Ishikawa (cell line): ENCODE measurements at regions not wholly inside any gene's neighbourhood (a gene's known extent, or its start where the extent isn't known, plus 50 kb on each side); places are given as distances from the start of the nearest gene placed in this dataset.

Source experiments
- CREB1 ChIP-seq: IDR thresholded peaks from 2 replicates; pipeline ENCODE4 v1.6.1; 2012; ENCODE audit warnings: low read depth
- EGR1 ChIP-seq: IDR thresholded peaks from 2 replicates; pipeline ENCODE4 v1.6.1; 2012
- EP300 ChIP-seq: IDR thresholded peaks from 2 replicates; pipeline ENCODE4 v1.6.1; 2012; ENCODE audit warnings: borderline replicate concordance
- MAX ChIP-seq: IDR thresholded peaks from 2 replicates; pipeline ENCODE4 v1.6.1; 2012
- REST ChIP-seq: IDR thresholded peaks from 2 replicates; pipeline ENCODE4 v1.6.1; 2012; ENCODE audit warnings: low read depth, mild to moderate bottlenecking
- TAF1 ChIP-seq: IDR thresholded peaks from 2 replicates; pipeline ENCODE4 v1.6.1; 2012; ENCODE audit warnings: low read depth, mild to moderate bottlenecking
- ZBTB7A ChIP-seq: IDR thresholded peaks from 2 replicates; pipeline ENCODE4 v1.6.1; 2012; ENCODE audit warnings: low read depth

DNA sequence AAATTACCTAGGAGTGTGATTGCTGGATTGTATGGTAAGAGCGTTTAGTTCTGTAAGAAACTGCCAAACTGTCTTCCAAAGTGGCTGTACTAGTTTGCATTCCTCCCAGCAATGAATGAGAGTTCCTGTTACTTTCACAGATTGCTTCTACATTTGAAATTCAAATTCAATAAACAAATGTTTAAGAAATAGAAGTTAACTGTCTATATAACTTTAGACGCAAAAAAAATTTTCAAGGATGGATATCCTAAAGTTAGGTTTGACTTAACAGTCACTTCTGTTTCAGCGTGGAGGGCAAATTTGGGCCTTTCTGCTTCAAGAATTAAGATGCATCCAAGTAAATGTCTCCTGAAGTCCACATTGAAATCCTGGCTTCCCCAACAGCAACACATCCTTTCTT is 445.6 kb downstream of the TAF11L14 start:
- TF ChIP-seq ZBTB7A = no peak
- no peak for TF ChIP-seq EGR1
- TF ChIP-seq TAF1 = no peak
- TF ChIP-seq EP300 = no peak
- no peak for TF ChIP-seq REST
- no peak for TF ChIP-seq MAX
- no peak for TF ChIP-seq CREB1
